SK-N-SH (cell line): ENCODE measurements at regions not wholly inside any gene's neighbourhood (a gene's known extent, or its start where the extent isn't known, plus 50 kb on each side); places are given as distances from the start of the nearest gene placed in this dataset.

Experiments used
- CHD2 ChIP-seq: fragments of 150-350 bp; IDR thresholded peaks from 2 replicates; pipeline ENCODE4 v1.6.1; 2018; ENCODE audit warnings: low read length; ENCODE audit not compliant: partially characterized antibody
- EP300 ChIP-seq, 2 experiments: IDR thresholded peaks; 2 replicates each; pipeline versions ENCODE4 v1.4.0 to v1.6.1; 2012; ENCODE audit warnings: borderline replicate concordance in 1 of 2, low read depth in 1 of 2, low read length in 1 of 2
- GABPA ChIP-seq: IDR thresholded peaks from 2 replicates; pipeline ENCODE4 v1.4.0; 2012; ENCODE audit warnings: low read depth, mild to moderate bottlenecking
- RCOR1 ChIP-seq: fragments of 150-350 bp; IDR thresholded peaks from 2 replicates; pipeline ENCODE4 v1.6.1; 2017; ENCODE audit warnings: antibody characterized with exemption, low read length
- SMC3 ChIP-seq: IDR thresholded peaks from 2 replicates; pipeline ENCODE4 v1.6.1; 2012; ENCODE audit warnings: low read depth, low read length, improper control_type of control experiment
- TF ChIP-seq, protein P1 (sequence below): IDR thresholded peaks from 2 replicates; pipeline ENCODE4 v1.4.0; 2012; ENCODE audit warnings: low read depth
- TF ChIP-seq, protein P2 (sequence below): fragments of 200-600 bp; sonication (generic); IDR thresholded peaks from 2 replicates; pipeline ENCODE4 v1.6.1; 2017; ENCODE audit warnings: antibody characterized with exemption, mild to moderate bottlenecking, moderate library complexity

DNA sequence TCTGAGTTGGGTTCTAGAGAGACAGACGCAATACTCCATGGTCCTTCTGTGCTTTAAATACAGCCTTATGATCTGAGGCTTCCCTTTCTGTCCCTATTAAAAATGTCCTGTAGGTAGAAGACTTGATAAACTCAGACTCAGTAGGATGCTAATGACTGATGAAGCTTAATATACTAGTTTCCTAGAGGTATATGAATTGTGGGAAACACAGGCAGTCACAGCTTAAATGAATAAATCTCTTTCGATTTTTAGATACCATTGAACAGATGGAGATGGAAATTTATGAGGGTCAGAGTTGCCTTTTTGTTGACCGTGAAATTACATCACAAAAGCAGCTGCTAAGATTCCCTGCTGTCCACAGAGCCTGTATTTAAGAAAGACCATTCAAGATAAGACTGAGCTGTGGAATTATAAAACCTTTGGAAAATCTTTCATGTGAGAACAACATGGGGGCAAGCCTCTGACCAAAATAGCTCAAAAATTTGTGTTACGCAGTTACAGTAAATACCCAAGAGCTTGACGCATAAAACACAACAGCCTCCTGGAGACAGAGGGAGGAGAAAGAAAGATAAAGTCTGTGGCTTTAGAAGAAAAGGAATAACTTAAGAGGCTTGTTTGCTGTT, 172.3 kb downstream of the AASDHPPT start:
- TF ChIP-seq, protein P1, sequence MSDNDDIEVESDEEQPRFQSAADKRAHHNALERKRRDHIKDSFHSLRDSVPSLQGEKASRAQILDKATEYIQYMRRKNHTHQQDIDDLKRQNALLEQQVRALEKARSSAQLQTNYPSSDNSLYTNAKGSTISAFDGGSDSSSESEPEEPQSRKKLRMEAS = no peak
- TF ChIP-seq EP300 (IDR thresholded peaks at IDR 0.05; ENCODE audit: borderline replicate concordance in 1 of 2, low read depth in 1 of 2, low read length in 1 of 2) (no peak), RCOR1 (no peak), CHD2 (no peak), SMC3 (no peak), GABPA (no peak)
- TF ChIP-seq, protein P2, sequence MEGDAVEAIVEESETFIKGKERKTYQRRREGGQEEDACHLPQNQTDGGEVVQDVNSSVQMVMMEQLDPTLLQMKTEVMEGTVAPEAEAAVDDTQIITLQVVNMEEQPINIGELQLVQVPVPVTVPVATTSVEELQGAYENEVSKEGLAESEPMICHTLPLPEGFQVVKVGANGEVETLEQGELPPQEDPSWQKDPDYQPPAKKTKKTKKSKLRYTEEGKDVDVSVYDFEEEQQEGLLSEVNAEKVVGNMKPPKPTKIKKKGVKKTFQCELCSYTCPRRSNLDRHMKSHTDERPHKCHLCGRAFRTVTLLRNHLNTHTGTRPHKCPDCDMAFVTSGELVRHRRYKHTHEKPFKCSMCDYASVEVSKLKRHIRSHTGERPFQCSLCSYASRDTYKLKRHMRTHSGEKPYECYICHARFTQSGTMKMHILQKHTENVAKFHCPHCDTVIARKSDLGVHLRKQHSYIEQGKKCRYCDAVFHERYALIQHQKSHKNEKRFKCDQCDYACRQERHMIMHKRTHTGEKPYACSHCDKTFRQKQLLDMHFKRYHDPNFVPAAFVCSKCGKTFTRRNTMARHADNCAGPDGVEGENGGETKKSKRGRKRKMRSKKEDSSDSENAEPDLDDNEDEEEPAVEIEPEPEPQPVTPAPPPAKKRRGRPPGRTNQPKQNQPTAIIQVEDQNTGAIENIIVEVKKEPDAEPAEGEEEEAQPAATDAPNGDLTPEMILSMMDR = no peak
